IPS-11a (cell line): ENCODE measurements at regions not wholly inside any gene's neighbourhood (a gene's known extent, or its start where the extent isn't known, plus 50 kb on each side); places are given as distances from the start of the nearest gene placed in this dataset.

Experiments used
- H3K4me3 ChIP-seq: one replicate; pipeline ENCODE4 v1.5.1; 2013; ENCODE audit warnings: low read depth, low read length, control low read depth

DNA sequence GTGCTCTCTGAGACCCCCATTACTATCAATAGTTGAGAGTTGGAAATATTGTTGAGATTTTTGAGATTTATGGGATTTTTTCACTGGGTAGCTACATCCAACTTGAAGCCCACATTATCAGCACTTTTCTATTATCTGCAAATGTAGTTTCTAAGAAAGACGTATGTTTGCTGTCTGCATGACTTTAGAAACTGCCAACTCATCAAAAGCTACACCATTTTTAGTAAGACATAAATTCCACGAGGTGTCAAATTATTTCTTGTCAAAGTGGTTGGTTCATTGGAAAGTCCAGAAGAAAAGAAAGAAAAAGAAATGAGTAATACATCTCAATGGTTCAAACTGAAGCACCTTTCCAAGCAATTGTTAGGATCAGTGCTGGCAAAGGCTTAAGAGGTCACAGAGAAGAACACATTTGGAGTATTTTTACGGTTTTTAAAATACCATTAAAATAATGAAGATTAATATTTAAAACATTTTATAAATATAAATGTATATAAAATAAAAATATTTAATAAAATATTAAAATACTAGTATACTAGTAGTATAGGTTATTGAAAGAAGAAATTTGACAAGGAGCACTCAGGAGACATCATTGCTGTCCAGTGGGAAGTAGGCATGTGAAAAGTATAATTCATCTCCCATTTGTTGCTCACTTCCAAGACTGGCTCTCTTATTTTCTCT lies 463.5 kb downstream of the TAFA4 start:
- no peak overlapping the region for H3K4me3 ChIP-seq

DNA sequence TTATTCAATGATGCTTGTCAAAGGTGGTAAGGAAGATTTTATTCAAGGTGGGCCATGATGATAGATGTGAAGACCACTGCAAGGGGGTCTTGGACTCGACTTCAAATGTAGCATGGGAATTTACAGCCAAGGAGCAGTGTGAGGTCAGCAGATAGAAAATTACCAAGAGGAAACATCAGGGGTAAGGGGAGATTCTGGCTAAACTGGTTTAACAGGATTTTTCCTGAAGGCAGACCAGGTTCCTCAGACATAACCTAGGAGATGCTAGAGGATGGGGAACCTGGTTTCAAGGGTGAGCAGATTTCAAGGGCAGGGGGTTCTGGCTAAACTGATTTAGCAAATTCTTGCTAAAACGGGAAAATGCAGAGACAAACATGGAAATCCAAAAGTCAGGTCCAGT lies 464.9 kb downstream of the TAFA4 start:
- H3K4me3 ChIP-seq: no peak overlapping the region

DNA sequence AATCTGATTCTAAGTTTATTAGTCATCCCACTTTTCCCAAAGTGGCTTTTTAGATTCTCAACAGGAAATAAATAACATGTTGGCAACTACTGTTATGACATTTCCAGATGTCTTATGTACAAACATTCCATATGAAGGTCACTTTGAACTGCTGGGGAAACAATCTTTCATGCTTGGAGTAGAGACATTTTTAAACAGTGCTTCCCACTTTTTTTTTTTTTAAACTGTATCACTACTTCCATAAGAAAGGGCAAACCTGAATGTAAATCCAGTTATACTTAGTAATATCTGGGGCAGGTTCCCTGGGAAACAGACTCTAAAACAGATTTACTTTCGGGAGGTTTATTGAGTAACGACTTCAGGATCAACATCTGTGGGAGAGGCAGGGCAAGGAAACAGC lies 473.8 kb downstream of the TAFA4 start:
- H3K4me3 ChIP-seq: no peak overlapping the region

DNA sequence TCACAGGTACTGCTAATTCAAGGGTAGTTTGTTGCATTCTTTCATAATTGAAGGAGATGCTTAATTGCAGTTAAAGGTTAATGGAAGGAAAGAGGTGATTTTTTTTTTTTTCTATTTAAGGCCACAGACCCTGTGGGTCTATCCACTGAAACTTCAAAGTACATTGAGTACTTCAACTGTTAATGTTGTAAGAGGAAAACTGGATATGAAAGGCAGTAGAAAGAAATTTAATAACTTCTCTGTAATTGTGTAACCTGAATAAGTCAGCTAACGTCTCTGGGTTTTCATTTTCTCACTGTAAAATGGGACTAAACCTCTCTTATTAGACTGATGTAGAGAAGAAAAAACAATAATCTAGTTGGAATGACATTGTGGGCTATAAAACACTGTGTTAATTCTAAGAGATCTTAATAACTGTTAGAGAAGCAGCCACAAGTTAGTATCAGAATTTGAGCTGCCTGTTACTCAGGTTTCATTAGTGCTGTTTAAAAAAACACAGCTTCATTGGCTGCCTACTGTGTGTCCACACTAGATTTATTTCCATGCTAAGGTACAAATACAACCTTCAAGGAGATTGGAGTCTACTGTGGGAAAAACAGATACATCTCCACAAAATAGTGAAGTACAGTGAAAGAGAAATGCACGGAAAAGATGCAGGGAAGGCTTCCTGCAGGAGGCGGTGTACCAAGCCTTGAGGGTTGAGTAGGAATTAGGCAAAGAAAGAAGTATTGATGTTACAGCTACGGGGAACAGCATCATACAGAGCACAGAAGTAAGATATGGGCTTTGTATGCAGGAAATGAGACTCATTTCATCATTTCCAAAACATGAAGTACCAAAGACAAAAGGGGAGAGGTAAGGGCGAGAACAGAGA lies 483.6 kb downstream of the TAFA4 start:
- H3K4me3 ChIP-seq: no peak overlapping the region

DNA sequence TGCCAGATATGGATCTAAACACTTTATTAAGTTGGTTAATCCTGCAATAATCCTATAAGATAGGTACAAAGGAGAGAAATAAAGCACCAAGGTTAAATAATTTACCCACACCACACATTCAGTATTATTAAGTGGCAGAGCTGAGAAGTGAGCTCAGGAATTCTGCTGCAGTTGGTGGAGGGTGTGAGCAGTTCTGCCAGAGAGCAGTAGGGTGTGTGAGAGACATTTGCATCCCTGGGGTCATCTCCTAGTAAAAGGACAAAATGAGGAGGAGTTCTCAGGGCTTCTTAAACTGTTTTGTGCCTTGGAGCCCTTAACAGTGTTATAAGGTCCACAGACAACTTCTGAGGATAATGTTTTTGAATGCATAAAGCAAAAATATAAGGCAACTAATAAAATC lies 484.5 kb downstream of the TAFA4 start:
- no peak overlapping the region for H3K4me3 ChIP-seq

DNA sequence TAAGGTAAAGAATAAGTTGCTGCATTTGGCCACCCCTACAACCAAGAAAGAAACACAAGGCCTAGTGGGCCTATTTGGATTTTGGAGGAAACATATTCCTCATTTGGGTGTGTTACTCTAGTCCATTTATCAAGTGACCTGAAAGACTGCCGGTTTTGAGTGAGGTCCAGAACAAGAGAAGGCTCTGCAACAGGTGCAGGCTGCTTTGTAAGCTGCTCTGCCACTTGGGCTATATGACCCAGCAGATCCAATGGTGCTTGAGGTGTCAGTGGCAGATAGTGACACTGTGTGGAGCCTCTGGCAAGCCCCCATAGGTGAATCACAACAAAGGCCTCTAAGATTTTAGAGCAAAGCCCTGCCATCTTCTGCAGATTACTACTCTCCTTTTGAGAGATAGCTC lies 491.3 kb downstream of the TAFA4 start:
- no peak overlapping the region for H3K4me3 ChIP-seq

DNA sequence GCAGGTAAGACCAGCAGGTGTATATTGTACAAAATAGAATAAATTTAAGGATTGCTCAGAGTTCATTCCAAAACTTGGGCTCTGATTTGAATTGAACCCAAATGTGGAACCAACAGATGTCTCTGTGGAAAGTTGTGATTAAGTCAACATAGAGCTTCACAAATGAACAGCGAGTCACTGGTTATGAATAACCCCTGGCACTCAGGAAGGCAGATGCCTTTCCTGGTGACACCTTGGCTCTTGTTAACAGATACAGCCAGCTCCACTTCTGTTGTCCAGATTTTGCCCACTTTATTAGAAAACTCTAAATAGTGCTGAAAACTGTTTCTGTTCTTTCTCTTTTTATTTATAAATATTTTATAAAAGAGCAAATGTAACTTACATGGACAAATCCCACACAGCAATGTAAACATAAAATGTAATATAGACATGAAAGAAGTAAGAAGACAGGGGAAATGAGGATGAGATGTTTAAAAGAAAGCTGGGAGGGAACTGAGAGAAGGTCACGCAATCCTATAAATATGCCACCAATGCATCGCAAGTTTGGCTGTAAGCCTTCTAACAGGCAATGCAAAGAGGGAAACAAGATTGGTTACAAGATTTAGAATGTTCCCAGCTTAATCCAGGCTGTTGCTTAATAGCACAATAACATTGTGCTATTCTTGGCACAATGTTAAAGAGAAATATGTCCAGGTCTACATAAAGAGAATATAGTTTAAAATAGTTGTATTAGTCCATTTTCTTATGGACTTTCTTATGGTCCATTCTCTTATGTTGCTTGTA lies 495.5 kb downstream of the TAFA4 start:
- H3K4me3 ChIP-seq: no peak overlapping the region

DNA sequence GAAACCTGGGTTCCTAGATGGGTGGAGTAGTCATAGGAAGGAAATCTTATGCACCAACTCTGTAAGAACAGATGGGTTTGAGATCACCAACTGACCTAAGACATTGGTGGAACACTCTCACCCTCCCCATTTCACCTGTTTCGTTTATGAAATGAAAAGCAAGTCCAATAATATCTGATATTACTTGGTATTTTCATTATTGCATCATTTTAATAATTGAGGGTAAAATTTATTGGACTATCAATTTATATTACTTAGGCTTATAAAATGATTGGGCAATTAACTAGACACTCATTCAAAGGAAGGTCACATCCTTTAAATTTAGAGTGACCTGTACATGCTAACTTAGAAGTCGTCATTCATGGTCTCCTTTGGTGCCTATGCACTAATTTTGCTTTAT lies 503.9 kb downstream of the TAFA4 start:
- H3K4me3 ChIP-seq: no peak overlapping the region

DNA sequence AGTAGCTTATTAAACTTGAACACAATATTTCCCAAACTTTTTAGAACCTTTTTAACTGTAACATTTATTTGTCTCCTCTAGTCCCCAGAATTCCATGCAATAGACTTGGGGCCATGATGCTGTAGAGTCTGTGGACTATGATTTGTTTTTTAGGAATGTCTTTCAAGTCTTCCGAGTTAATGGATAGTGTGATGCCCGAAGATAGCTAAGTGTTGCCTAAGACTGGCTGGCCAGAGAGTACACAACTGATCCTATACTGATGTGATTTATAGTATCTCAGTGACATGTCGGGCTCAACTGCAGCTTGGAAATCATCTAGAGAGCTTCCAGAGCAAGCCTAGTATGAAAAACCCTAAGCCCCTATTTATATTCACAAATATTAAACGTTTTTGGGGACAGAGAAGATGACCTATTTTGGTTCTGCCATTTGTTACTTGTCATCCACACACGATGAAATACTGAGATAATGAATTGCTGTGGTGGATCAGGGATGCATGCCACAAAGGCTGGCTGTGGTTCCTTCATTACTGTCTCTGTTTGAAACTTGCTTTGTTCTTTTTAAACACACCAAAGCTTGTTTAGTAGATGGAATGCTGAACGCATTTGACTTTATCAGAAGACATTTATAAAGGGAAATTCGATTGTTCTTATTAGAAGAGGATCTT lies 507.4 kb downstream of the TAFA4 start:
- no peak overlapping the region for H3K4me3 ChIP-seq

DNA sequence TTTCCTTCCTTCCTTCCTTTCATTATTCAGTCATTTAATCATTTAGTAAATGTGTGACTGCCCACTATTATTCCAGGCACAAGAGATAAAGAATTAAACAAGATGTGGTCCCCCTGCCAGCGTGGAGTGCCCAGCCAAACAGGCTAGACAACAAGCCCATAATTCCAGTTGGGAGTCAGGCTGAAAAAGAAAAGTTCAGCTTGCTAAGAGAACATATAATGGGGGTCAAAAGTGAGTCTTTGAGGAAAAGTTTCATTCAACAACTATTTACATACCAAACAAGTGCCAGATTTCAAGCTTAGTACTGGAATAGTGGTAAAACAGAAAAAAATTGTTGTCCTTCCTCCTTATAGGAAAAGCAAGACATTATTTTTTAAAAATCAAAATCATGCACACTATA lies 523.7 kb downstream of the TAFA4 start:
- H3K4me3 ChIP-seq: no peak overlapping the region

DNA sequence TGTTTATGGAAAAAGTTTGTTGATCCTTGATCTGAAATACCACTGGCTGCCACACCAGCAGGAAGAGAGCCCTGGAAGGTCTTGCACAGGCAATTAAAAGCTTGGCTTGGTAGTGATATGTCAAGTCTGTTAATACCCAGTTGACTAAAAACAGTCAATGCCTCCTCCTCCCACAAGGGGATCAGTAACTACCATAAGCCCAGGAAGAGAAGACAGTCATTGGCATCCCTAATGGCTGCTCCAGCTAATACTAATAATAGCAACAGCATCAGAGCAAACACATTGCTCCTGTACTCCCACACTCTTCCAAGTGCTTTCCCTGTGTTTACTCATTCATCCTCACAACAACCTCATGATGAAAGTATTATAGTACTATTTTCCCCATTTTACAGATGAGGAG lies 528.6 kb downstream of the TAFA4 start:
- H3K4me3 ChIP-seq: no peak overlapping the region

DNA sequence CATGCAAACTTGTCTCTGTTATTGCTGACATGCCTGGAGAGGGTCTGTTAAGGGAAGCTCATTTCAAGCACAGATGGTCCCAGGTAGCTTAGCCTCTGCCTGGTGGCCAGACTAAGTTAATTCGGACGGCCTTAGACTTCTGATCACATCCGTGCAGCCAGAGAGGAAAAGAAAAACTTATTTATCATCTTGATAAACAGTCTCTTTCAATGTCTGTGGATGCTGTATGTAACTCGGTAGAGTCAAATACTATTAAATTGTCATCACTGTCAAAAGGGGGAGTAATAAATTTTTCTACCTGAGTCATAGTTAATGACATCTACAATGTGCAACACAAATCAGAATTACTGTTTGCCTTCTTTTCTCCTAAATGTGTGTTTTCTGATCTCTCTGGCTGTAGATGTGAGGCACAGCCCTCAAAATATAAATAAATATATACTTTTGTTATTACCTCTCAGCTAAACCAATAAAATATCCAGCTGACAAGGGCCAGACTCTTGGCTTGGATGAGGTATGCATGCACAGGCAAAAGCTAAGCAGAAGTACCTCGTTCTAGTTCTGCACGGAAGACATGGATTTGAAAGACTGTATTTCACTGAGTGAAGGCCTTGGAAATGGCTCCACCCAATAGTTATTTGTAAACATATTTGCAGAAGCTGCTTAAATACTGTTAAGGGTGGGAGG lies 530.0 kb downstream of the TAFA4 start:
- no peak overlapping the region for H3K4me3 ChIP-seq

DNA sequence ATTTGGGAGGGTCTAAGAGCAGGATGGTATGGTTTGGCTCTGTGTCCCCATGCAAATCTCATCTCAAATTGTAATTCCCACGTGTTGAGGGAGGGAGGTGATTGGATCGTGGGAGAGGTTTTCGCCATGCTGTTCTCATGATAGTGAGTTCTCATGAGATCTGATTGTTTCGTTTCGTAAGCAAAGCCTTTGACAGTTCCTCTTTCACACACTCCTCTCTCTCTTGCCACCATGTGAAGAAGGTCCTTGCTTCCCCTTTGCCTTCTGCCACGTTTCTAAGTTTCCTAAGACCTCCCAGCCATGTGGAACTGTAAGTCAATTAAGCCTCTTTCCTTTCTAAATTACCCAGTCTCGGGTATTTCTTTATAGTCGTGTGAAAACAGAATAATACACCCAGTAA lies 553.7 kb downstream of the TAFA4 start:
- H3K4me3 ChIP-seq: no peak overlapping the region

DNA sequence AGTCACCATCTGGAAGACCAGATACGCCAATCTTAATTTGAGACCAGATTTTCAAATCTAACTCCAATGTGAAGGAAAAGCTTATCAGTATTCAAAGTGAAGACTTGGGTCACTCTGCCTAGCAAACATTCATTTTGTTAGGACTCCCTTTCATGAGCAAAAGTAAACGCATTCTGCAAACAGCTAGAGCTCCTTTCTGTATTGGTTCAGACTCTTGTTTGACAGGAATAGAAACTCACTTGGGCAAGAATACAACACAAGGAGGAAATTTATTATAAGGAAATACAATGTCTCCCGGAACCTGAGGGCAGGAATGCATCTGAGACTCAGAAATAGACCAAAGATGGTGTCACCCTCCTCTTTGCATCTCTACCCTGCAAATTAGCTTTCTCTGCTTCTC lies 558.6 kb downstream of the TAFA4 start:
- H3K4me3 ChIP-seq: no peak overlapping the region

DNA sequence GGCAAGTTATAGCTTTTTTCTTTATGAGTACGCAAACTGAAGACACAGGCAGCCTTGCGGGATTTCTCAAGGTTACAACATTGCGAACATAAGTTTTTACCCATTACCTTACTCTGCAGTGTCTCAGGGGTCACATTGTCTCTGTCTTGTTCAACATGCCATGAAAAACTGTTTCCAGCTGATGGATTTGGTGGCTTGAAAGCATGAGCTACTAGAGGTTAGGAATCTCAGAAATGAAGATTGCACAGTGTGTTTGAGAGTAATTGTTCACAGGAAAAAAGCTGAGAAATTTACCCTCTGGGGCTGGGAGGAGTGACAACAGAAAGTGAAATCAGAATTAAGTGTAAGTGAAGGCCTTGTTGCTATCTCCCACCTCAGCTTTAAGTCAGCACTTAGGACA lies 568.6 kb downstream of the TAFA4 start:
- H3K4me3 ChIP-seq: no peak overlapping the region

DNA sequence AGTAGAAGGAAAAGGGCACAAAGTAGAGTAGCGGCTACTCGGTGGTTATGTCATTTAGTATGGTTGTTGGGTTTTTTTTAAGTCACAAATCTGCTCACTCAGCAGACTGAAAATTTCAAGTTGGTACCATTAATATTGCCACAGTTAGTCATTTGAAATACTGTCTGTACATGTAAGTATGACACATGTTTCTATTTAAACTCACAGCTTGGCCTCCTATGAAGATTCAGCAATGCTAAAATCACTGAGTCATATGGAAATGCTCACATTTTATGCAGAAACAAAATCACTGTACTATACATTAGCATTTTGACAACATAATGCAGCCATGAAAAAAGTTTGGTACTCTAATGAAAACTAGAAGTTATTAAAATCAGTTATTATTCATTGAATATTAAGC lies 571.9 kb downstream of the TAFA4 start:
- H3K4me3 ChIP-seq: no peak overlapping the region

DNA sequence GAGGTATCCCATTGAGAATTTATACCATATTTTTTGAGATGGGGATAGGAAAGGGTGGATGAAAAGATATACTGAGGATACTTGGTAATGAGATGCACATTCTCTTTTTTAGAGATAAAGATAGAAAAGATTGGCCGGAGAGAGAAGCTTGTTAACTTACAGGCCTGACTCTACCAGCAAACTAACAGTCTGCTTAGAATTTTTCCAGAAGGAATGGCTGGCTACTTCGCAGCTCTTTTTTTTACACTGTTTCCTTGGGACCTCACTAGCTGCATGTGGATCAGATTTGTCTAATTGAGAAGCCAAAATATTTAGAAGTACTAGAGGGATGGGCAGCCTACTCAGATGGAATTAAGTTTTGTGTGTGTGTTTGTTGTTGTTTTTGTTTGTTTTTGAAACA lies 586.6 kb downstream of the TAFA4 start:
- no peak overlapping the region for H3K4me3 ChIP-seq

DNA sequence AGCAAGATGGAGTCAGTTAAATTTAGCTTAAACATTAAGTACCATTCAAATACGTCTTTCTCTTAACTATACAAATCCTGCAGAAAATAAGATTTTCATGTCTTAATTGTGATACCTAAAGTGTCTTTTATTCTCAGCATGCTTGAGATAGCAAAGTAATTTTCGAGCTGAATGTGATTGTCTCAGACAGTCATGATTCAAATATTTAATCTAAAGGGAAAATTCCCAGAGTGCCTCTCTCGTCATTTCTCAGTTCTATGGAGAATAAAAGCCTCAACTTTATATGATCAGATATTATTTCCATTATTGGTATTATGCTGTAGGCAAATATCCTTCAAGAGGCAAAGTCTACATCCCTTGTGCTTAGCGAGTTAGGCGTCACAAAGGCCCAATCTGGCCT lies 589.9 kb downstream of the TAFA4 start:
- H3K4me3 ChIP-seq: no peak overlapping the region

DNA sequence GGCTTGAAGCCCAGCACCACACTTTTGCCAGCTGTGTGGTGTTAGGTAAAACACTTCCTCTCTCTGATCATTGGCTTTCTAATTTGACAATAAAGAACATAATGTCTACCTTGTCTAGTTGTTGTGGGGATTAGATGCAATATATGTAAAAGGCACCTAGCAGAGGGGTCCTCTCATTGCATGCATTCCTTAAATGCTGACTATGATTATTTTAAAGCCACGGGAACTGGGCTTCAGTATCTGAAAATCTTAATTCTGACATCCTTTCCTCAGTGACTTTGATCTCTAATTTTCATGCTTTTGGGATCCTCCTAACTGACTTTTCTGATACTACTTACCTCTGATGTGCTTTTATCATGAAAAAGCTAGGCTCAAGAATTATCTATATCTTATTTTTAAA lies 596.3 kb downstream of the TAFA4 start:
- no peak overlapping the region for H3K4me3 ChIP-seq

DNA sequence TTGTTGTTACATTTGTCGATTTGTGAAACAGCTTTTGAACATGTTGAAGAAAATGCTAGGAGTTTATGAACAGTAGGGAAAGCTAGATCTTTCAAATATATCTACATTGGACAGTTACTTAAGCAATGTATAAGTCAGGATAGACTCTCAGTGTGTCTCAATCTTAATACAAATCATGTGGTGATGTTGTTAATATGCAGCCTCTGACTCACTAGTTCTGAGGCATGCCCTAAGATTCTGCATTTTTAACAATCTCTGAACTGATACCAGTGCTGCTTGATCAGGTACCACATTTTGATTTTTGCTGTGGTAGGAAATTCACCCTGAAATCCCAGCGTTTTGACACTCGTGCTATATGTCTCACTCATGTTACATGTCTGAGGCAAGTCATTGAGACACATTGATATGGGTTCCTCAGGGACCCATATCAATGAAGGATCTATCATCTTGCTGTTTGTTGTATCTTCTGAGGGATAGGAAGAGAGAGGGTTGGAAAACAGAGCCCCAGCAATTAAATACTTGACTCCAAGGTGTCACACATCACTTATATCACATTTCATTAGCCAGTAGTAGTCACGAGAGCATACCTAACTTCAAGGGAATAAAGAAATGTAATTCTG lies 597.9 kb downstream of the TAFA4 start:
- no peak overlapping the region for H3K4me3 ChIP-seq
